ENCODE measurements at regions not wholly inside any gene's neighbourhood (a gene's known extent, or its start where the extent isn't known, plus 50 kb on each side); places are given as distances from the start of the nearest gene placed in this dataset.
"Not testable (repeated sequence)": the region's sequence is repeated elsewhere in the genome, so short reads cannot be mapped to it uniquely, and the experiment has no call there.

DNA sequence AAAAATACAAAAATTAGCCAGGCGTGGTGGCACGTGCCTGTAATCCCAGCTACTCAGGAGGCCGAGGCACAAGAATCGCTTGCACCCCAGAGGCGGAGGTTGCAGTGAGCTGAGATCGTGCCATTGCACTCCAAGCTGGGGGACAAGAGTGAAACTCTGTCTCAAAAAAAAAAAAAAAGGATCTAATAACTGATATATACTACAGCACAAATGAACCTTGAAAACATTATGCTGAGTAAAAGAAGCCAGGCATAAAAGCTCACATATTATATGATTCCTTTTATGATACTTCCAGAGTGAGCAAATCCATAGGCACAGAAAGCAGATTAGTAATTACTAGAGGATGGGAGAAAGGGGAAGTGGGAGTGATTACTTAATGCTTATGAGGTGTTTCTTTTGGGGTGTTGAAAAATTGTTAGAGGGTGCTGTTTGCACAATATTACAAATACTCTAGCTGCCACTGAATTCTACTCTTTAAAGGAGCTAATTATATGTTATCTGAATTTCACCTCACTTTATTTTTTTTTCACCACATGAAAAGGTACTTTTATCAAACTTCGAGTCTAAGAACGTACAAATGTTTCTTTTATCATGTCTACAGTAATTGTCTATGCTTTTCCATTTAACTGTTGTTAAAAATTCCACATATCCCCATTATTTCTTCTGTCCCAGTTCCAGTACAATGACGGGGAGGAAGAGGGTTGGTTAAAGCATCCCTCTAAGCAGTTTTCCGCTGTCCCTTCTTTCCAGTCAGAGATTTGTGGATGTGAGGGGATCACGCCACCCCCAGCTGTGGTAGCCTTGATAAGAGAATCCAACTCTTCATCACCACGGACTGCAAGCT, 77.7 kb upstream of the FAM174B start:
- TF ChIP-seq JUND (IDR thresholded peaks at IDR 0.05; ENCODE audit: low read depth), result no peak
- in situ Hi-C loops (cut with HindIII; ENCODE audit: low pct_unique_long_range_greater_than_20kb, low sequenced_read_pairs), result no loop called here
- DNase-seq (ENCODE audit: low read depth in 1 of 2, low spot score in 1 of 2), result no peak

- no peak for TF ChIP-seq JUND (IDR thresholded peaks at IDR 0.05; ENCODE audit: low read depth)
- in situ Hi-C loops (cut with HindIII; ENCODE audit: low pct_unique_long_range_greater_than_20kb, low sequenced_read_pairs), result no loop called here
- DNase-seq (ENCODE audit: low read depth in 1 of 2, low spot score in 1 of 2), result peak in 1 of 2 experiments; percentile 52
These were observed 78.5 kb upstream of the FAM174B start for GRCh38 chr15:92733934-92734521.

GRCh38 chr15:92739246-92739645, 83.7 kb upstream of the FAM174B start:
- in situ Hi-C loops (cut with HindIII; ENCODE audit: low pct_unique_long_range_greater_than_20kb, low sequenced_read_pairs); DNase-seq (ENCODE audit: low read depth in 1 of 2, low spot score in 1 of 2): not testable (repeated sequence)

GRCh38 chr15:92745845-92746271, 90.3 kb upstream of the FAM174B start:
- TF ChIP-seq JUND (IDR thresholded peaks at IDR 0.05; ENCODE audit: low read depth), result peak; percentile 65; the same call in 1 of the 2 replicates
- peak in 1 of 2 experiments; percentile 96 for DNase-seq (ENCODE audit: low read depth in 1 of 2, low spot score in 1 of 2)
- in situ Hi-C loops (cut with HindIII; ENCODE audit: low pct_unique_long_range_greater_than_20kb, low sequenced_read_pairs), result no loop called here

DNA sequence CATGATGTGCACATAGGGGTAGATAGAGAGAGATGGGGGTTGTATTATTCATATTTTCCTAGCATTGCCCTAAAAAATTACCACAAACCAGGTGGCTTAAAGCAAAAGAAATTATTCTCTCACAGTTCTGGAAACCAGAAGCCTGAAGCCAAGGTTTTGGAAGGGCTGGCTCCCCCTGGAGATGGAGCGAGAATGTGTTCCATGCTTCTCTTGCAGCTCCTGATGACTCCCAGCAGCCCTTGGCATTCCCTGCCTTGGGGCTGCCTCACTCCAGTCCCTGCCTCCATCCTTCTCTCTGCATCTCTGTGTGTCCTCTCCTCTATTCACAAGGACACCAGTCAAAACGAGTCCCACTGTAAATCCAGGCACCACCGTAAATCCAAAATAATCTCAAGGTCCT, 91.5 kb upstream of the FAM174B start:
- peak in 1 of 2 experiments; percentile 83 for DNase-seq (ENCODE audit: low read depth in 1 of 2, low spot score in 1 of 2)
- TF ChIP-seq JUND (IDR thresholded peaks at IDR 0.05; ENCODE audit: low read depth), result no peak
- in situ Hi-C loops (cut with HindIII; ENCODE audit: low pct_unique_long_range_greater_than_20kb, low sequenced_read_pairs), result no loop called here

DNA sequence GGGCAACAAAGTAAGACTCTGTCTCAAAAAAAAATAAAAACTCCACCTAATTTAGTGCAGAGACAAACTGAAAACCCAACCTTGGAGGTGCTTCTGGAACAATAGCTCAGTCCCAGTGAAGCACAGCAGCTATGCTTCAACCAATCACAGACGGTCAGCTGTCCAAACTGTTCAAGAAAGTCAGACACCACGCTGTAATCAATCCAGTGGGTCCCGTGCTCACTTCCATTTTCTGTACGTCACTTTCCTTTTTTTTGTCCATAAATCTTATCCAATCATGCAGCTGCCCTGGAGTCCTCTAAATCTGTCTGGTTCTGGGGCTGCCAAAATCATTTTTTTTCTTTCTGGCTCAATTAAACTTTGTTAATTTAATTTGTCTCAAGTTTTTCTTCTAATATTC, 93.6 kb upstream of the FAM174B start:
- in situ Hi-C loops (cut with HindIII; ENCODE audit: low pct_unique_long_range_greater_than_20kb, low sequenced_read_pairs), result no loop called here
- DNase-seq (ENCODE audit: low read depth in 1 of 2, low spot score in 1 of 2), result peak; percentile 32 to 52
- no peak for TF ChIP-seq JUND (IDR thresholded peaks at IDR 0.05; ENCODE audit: low read depth)

GRCh38 chr15:92749946-92750345, 94.4 kb upstream of the FAM174B start:
- DNase-seq (ENCODE audit: low read depth in 1 of 2, low spot score in 1 of 2), result no peak
- in situ Hi-C loops (cut with HindIII; ENCODE audit: low pct_unique_long_range_greater_than_20kb, low sequenced_read_pairs), result no loop called here
- no peak for TF ChIP-seq JUND (IDR thresholded peaks at IDR 0.05; ENCODE audit: low read depth)

GRCh38 chr15:92751528-92751927, 96.0 kb upstream of the FAM174B start:
- in situ Hi-C loops (cut with HindIII; ENCODE audit: low pct_unique_long_range_greater_than_20kb, low sequenced_read_pairs), result no loop called here
- TF ChIP-seq JUND (IDR thresholded peaks at IDR 0.05; ENCODE audit: low read depth), result no peak
- DNase-seq (ENCODE audit: low read depth in 1 of 2, low spot score in 1 of 2), result peak; percentile 24 to 80

GRCh38 chr15:92753591-92753990, 98.0 kb upstream of the FAM174B start:
- in situ Hi-C loops (cut with HindIII; ENCODE audit: low pct_unique_long_range_greater_than_20kb, low sequenced_read_pairs), result no loop called here
- TF ChIP-seq JUND (IDR thresholded peaks at IDR 0.05; ENCODE audit: low read depth), result no peak
- no peak for DNase-seq (ENCODE audit: low read depth in 1 of 2, low spot score in 1 of 2)

DNA sequence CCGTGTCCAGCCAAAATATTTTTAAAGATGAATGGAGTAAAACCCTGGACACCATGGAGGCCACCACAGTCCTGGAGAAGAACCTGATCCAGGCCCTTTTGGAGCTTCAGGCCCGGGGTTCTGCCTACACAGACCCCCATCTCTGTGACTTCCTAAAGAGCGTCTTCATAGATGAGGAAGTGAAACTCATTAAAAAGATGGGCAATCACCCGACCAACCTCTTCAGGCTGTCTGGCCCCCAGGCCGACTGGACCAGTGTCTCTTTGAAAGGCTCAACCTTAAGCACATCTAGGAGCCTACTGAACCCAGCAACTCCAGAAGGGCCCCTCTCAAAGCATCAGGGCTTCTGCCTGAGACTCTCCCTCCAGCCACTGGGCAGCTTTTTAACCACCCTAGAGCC, 107.9 kb upstream of the FAM174B start:
- TF ChIP-seq JUND (IDR thresholded peaks at IDR 0.05; ENCODE audit: low read depth), result no peak
- no peak for DNase-seq (ENCODE audit: low read depth in 1 of 2, low spot score in 1 of 2)

DNA sequence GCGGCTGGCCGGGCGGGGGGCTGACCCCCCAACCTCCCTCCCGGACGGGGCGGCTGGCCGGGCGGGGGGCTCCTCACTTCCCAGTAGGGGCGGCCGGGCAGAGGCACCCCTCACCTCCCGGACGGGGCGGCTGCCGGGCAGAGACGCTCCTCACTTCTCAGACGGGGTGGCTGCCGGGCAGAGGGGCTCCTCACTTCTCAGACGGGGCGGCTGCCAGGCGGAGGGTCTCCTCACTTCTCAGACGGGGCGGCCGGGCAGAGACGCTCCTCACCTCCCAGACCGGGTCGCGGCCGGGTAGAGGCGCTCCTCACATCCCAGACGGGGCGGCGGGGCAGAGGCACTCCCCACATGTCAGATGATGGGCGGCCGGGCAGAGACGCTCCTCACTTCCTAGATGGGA, 112.6 kb upstream of the FAM174B start:
- in situ Hi-C loops (cut with HindIII; ENCODE audit: low pct_unique_long_range_greater_than_20kb, low sequenced_read_pairs); DNase-seq (ENCODE audit: low read depth in 1 of 2, low spot score in 1 of 2): not testable (repeated sequence)

More for the DNA sequence above, 107.9 kb upstream of the FAM174B start:
- in situ Hi-C loops (cut with HindIII; ENCODE audit: low pct_unique_long_range_greater_than_20kb, low sequenced_read_pairs), result no loop called here

- in situ Hi-C loops (cut with HindIII; ENCODE audit: low pct_unique_long_range_greater_than_20kb, low sequenced_read_pairs), result no loop called here
- no peak for DNase-seq (ENCODE audit: low read depth in 1 of 2, low spot score in 1 of 2)
- no peak for TF ChIP-seq JUND (IDR thresholded peaks at IDR 0.05; ENCODE audit: low read depth)
These were observed 115.1 kb upstream of the FAM174B start for GRCh38 chr15:92770641-92771040.

DNA sequence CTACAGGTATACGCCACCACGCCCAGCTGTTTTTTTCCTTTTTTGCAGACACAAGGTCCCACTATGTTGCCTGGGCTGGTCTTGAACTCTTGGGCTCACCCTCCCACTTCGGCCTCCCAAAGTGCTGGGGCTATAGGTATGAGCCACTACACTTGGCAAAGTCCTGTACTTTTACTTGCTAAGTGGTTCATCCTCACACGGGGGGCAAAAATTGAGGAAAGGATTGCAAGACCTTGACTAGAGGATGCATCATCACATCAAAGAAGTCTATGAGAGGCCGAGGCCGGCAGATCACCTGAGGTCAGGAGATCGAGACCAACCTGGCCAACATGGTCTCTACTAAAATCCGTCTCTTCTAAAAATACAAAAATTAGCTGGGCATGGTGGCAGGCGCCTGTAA, 116.5 kb upstream of the FAM174B start:
- in situ Hi-C loops (cut with HindIII; ENCODE audit: low pct_unique_long_range_greater_than_20kb, low sequenced_read_pairs), result no loop called here

More for the DNA sequence above, 116.5 kb upstream of the FAM174B start:
- no peak for TF ChIP-seq JUND (IDR thresholded peaks at IDR 0.05; ENCODE audit: low read depth)
- DNase-seq (ENCODE audit: low read depth in 1 of 2, low spot score in 1 of 2), result no peak
